Progenitor cell of endocrine pancreas (in vitro differentiated cells): ENCODE measurements at regions not wholly inside any gene's neighbourhood (a gene's known extent, or its start where the extent isn't known, plus 50 kb on each side); places are given as distances from the start of the nearest gene placed in this dataset.

Experiments used
- DNase-seq: peaks from one replicate; pipeline ENCODE4 v3.0.0; 2021; ENCODE audit warnings: low spot score; ENCODE audit not compliant: unreplicated experiment
- H3K27ac Mint-ChIP-seq: 2 replicates; pipeline ENCODE4 v1.8.0; 2021; ENCODE audit warnings: mild to moderate bottlenecking, moderate library complexity, mixed read lengths
- H3K27me3 Mint-ChIP-seq: 2 replicates; pipeline ENCODE4 v1.8.0; 2021; ENCODE audit warnings: mixed read lengths
- H3K36me3 Mint-ChIP-seq: 2 replicates; pipeline ENCODE4 v1.8.0; 2022; ENCODE audit warnings: mixed read lengths; ENCODE audit not compliant: insufficient read depth
- H3K4me1 Mint-ChIP-seq: 2 replicates; pipeline ENCODE4 v1.8.0; 2021; ENCODE audit warnings: low read depth, mixed read lengths
- H3K4me3 Mint-ChIP-seq: 2 replicates; pipeline ENCODE4 v1.8.0; 2021; ENCODE audit warnings: low read depth, mild to moderate bottlenecking, moderate library complexity, mixed read lengths
- H3K9me3 Mint-ChIP-seq: 2 replicates; pipeline ENCODE4 v1.8.0; 2021; ENCODE audit warnings: low read depth, mixed read lengths
- CTCF ChIP-seq: fragments of 200-600 bp; sonication (generic); IDR thresholded peaks from one replicate; pipeline ENCODE4 v1.5.0; 2021; ENCODE audit warnings: antibody characterized with exemption, mild to moderate bottlenecking; ENCODE audit not compliant: unreplicated experiment

GRCh38 chr18:38940475-38940862 lies 1374.9 kb upstream of the CELF4 start:
- H3K27me3 Mint-ChIP-seq, result no peaks in the 10 kb centered on the region

GRCh38 chr18:38933910-38934510 lies 1368.4 kb upstream of the CELF4 start:
- no peak for DNase-seq
- no peak for TF ChIP-seq CTCF
- Mint-ChIP-seq H3K27me3 (no peaks in the 10 kb centered on the region), H3K36me3 (no peaks in the 10 kb centered on the region), H3K27ac (no peak overlapping the region), H3K4me1 (peaks cover 5% of the 10 kb centered on the region), H3K9me3 (no peaks in the 10 kb centered on the region), H3K4me3 (no peak overlapping the region)

More at GRCh38 chr18:38940475-38940862, 1374.9 kb upstream of the CELF4 start:
- Mint-ChIP-seq H3K4me1 (peaks cover 5% of the 10 kb centered on the region), H3K27ac (no peak overlapping the region), H3K4me3 (no peak overlapping the region), H3K36me3 (peaks cover 1% of the 10 kb centered on the region), H3K9me3 (peaks cover 4% of the 10 kb centered on the region)
- TF ChIP-seq CTCF, result no peak
- DNase-seq, result no peak

DNA sequence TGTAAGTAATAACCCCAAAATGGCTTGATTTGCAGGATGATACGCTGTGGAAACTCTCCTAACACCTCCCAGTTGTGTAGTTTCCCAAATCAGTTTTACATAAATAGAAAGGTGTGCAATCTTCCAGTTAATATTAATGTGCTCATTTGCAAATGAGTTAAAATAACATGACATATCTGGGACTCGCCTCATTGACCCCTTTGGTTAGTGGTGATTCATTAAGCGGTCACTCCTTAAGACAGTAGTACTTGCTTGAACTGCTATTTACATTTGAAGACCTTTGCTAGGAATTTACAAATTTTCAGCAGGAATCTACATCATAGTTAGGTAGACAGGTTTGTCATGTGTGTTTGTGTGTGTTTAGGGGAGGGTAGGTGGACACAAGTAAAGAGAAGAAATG lies 1367.7 kb upstream of the CELF4 start:
- H3K4me3 Mint-ChIP-seq, result no peak overlapping the region
- TF ChIP-seq CTCF, result no peak
- H3K36me3 Mint-ChIP-seq, result no peaks in the 10 kb centered on the region
- DNase-seq, result no peak
- no peaks in the 10 kb centered on the region for H3K4me1 Mint-ChIP-seq
- H3K9me3 Mint-ChIP-seq, result no peaks in the 10 kb centered on the region
- H3K27ac Mint-ChIP-seq, result no peak overlapping the region
- H3K27me3 Mint-ChIP-seq, result no peaks in the 10 kb centered on the region

GRCh38 chr18:38932752-38933151 lies 1367.2 kb upstream of the CELF4 start:
- Mint-ChIP-seq H3K36me3 (no peaks in the 10 kb centered on the region), H3K4me1 (no peaks in the 10 kb centered on the region), H3K9me3 (no peaks in the 10 kb centered on the region), H3K27me3 (no peaks in the 10 kb centered on the region), H3K27ac (no peak overlapping the region), H3K4me3 (no peak overlapping the region)
- no peak for DNase-seq
- TF ChIP-seq CTCF, result no peak

DNA sequence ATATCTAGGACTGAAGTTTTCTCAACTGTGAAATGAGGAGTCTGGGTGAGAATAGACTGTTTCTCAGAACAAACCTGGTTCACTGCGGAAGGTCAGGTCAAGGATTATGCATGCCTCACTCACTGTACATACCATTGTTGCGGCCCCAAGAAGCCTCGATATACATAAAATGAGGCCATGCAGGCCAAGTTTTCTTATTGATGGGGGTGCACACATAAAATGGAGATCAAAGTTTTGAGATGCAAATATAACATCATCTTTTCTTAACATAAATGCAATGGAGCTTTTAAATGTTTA lies 1366.1 kb upstream of the CELF4 start:
- Mint-ChIP-seq H3K36me3 (no peaks in the 10 kb centered on the region), H3K27ac (no peak overlapping the region), H3K27me3 (no peaks in the 10 kb centered on the region), H3K9me3 (no peaks in the 10 kb centered on the region), H3K4me1 (no peaks in the 10 kb centered on the region), H3K4me3 (no peak overlapping the region)
- no peak for DNase-seq
- no peak for TF ChIP-seq CTCF
